Loucy (cell line): ENCODE measurements at regions not wholly inside any gene's neighbourhood (a gene's known extent, or its start where the extent isn't known, plus 50 kb on each side); places are given as distances from the start of the nearest gene placed in this dataset.

Experiments
- EZH2phosphoT487 ChIP-seq: fragments of 200-600 bp; IDR thresholded peaks from 2 replicates; pipeline ENCODE4 v1.6.1; 2018; ENCODE audit warnings: antibody characterized with exemption, mild to moderate bottlenecking, moderate library complexity, borderline replicate concordance
- TF ChIP-seq, protein P1 (sequence below): fragments of 200-600 bp; sonication (generic); conservative IDR thresholded peaks from 2 replicates; pipeline ENCODE4 v1.5.1; 2014; ENCODE audit warnings: mild to moderate bottlenecking, antibody characterized with exemption, low read length

GRCh38 chr13:53691417-53691816 is 662.8 kb downstream of the OLFM4 start:
- TF ChIP-seq, protein P1, sequence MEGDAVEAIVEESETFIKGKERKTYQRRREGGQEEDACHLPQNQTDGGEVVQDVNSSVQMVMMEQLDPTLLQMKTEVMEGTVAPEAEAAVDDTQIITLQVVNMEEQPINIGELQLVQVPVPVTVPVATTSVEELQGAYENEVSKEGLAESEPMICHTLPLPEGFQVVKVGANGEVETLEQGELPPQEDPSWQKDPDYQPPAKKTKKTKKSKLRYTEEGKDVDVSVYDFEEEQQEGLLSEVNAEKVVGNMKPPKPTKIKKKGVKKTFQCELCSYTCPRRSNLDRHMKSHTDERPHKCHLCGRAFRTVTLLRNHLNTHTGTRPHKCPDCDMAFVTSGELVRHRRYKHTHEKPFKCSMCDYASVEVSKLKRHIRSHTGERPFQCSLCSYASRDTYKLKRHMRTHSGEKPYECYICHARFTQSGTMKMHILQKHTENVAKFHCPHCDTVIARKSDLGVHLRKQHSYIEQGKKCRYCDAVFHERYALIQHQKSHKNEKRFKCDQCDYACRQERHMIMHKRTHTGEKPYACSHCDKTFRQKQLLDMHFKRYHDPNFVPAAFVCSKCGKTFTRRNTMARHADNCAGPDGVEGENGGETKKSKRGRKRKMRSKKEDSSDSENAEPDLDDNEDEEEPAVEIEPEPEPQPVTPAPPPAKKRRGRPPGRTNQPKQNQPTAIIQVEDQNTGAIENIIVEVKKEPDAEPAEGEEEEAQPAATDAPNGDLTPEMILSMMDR, result no peak
- no peak for TF ChIP-seq EZH2phosphoT487
